ENCODE measurements at regions not wholly inside any gene's neighbourhood (a gene's known extent, or its start where the extent isn't known, plus 50 kb on each side); places are given as distances from the start of the nearest gene placed in this dataset.
A peak's percentile ranks its signal among the peaks of the same experiment; 100 is the strongest.
"Not testable (repeated sequence)": the region's sequence is repeated elsewhere in the genome, so short reads cannot be mapped to it uniquely, and the experiment has no call there.

GRCh38 chr4:14919785-14920184 lies 82.5 kb upstream of the CPEB2 start:
- DNase-seq (ENCODE audit: low spot score) (no peak), ATAC-seq (no peak)

DNA sequence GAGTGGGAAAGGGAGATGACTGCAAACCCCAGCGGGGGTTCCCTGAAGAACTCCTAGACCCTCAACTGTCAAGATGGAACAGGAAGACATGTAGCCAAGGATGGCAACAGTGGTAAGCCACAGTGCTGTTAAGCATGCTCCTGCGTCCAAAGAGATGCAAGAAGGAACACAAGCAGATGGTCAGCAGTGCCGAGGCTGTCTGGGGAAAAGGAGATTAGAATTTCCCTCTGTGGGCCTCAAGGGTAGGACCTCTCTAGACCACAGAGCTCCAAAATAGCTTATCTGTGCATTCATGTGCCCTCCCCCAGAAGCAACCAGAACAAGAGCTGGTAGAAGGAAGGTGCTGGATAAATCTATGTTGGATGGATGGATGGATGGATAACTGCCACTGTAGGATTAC lies 82.0 kb upstream of the CPEB2 start:
- ATAC-seq (no peak), DNase-seq (ENCODE audit: low spot score) (no peak)

- ATAC-seq (peak; percentile 57), DNase-seq (ENCODE audit: low spot score) (no peak)
Observed at GRCh38 chr4:14920759-14921320, 81.4 kb upstream of the CPEB2 start.

DNA sequence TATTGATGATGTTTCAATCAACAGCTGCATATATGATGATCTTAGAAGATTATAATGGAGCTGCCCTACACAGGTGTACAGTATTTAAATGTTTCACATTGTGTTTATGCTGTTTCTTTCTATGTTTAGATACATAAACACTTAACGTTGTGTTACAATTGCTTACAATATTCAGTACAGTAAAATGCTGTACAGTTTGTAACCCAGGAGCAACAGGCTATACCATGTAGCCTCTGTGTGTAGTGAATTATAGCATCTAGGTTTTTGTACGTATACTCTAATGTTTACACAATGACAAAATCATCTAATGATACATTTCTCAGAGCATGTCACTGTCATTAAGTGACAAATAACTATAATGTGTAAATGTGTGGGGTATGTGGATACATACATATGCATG lies 80.5 kb upstream of the CPEB2 start:
- DNase-seq (ENCODE audit: low spot score); ATAC-seq: not testable (repeated sequence)

DNA sequence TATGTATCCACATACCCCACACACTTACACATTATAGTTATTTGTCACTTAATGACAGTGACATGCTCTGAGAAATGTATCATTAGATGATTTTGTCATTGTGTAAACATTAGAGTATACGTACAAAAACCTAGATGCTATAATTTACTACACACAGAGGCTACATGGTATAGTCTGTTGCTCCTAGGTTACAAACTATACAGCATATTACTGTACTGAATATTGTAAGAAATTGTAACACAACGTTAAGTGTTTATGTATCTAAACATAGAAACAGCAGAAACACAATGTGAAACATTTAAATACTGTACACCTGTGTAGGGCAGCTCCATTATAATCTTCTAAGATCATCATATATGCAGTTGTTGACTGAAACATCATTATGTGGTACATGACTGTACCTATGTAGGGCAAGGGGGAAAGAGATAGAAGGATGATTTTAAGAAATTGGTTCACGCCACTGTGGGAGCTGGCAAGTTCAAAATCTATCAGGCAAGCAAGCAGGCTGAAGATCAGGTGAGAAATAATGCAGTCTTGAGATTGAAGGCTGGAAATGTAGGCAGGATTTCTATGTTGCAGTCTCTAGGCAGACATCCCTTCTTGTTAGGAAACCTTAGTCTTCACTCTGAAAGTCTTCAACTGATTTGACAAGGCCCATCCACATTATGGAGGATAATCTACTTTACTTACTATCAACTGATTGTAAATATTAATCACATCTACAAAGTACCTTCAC lies 78.0 kb upstream of the CPEB2 start:
- DNase-seq (ENCODE audit: low spot score): no peak
- ATAC-seq: no peak

DNA sequence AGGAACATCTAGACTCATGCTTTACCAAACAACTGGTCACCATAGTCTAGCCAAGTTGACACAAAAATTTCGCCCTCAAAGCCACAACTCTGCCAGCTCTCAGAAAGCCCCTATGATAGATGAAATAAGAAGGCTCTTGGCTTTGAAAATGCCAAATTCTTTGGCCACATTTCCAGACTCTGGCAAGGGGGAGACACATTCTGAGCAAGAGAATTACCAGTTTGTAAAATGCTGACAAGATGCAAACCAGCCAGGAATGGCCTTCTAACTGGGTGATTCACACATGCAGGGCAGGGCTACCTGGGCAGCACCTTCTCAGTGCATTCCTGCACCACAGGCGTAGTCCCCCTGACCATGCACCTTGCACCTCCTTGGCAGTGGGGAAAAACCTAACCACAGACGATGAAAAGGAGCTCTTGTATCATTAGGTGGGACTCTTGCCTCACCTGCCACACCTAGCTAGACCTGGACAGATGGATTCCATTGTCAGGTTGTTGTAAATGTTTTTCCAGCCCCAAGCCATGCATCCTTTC lies 77.4 kb upstream of the CPEB2 start:
- DNase-seq (ENCODE audit: low spot score) (no peak), ATAC-seq (no peak)

DNA sequence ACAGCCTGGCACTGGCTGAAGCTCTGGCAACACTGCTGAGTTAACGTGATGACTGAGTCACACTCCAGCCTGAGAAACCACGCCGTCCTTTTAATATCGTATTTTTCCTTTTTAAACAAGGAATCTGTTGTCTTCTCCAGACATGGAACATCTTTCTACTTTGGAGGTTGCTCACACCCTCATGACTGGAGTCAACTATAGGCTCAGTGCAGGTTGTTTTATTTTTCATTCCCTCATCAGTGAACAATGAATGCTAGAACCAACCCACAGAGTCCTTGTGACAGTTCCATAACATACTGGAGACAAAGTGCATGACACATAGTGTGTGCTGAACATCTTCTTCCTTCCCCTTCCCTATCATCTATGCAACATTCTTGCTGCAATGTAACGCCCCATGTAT lies 76.8 kb upstream of the CPEB2 start:
- ATAC-seq (no peak), DNase-seq (ENCODE audit: low spot score) (no peak)

- no peak for DNase-seq (ENCODE audit: low spot score)
- no peak for ATAC-seq
Observed at GRCh38 chr4:14926368-14926767, 75.9 kb upstream of the CPEB2 start.

- ATAC-seq (peak; percentile 87), DNase-seq (ENCODE audit: low spot score) (peak; percentile 55)
Observed at GRCh38 chr4:14928035-14928434, 74.2 kb upstream of the CPEB2 start.

GRCh38 chr4:14929669-14930068 lies 72.6 kb upstream of the CPEB2 start:
- no peak for ATAC-seq
- DNase-seq (ENCODE audit: low spot score): no peak

DNA sequence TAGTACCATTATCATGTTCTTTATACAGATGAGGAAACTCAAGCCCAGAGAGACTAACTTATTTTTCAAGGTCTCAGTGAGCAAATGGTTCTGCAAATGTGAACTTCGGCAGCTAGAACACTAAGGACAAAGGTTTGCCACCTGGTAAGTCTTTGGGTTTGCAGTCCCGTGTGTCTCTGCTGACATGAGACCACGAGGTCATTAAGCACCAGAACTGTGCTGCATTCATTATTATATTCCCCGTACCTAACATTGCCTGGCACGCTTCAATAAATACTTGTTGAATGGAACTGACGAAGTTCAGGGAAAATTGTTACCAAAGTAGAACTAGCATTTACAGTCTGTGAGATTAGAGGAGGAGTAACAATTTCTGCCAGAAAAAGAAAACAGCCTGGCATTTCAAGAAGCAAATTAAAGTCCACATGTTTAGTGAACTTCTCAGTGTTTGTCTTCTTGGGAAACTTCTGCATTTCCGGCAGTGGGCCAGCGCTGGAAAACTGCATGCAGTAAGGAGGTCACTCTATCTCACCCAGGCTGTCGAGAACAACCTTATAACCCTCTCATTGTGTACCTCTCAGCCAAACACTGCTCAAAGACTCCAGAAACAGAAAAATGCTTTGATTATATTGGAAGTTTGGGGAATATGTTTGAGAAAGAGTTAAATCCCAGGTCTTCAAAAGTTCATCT lies 67.4 kb upstream of the CPEB2 start:
- peak; percentile 84 for ATAC-seq
- DNase-seq (ENCODE audit: low spot score): peak; percentile 59

- no peak for ATAC-seq
- DNase-seq (ENCODE audit: low spot score): no peak
Observed at GRCh38 chr4:14943749-14944148, 58.5 kb upstream of the CPEB2 start.

- no peak for ATAC-seq
Observed at GRCh38 chr4:14952352-14952751, 49.9 kb upstream of the CPEB2 start.

More at GRCh38 chr4:14952352-14952751, 49.9 kb upstream of the CPEB2 start:
- DNase-seq (ENCODE audit: low spot score): no peak
